GM23338 (cell line): ENCODE measurements at regions not wholly inside any gene's neighbourhood (a gene's known extent, or its start where the extent isn't known, plus 50 kb on each side); places are given as distances from the start of the nearest gene placed in this dataset.

Experiments used
- ATAC-seq: fragments of 200-7000 bp; cut with Tn5 transposase; 3 replicates; pipeline ENCODE4 v1.9.1; 2020
- DNase-seq: peaks from one replicate; pipeline ENCODE4 v3.0.0-alpha.2; 2015; ENCODE audit warnings: low spot score
- H2AFZ ChIP-seq: fragments of 200-600 bp; sonication (generic); 2 replicates; pipeline ENCODE4 v1.8.0; 2016; ENCODE audit warnings: antibody characterized with exemption, mild to moderate bottlenecking, moderate library complexity
- H3F3A ChIP-seq: fragments of 200-600 bp; sonication (generic); replicated peaks from 2 replicates; pipeline ENCODE4 v1.8.0; 2017; ENCODE audit warnings: antibody characterized with exemption, mixed run types, low read depth
- H3K27ac ChIP-seq: fragments of 200-600 bp; sonication (generic); 2 replicates; pipeline ENCODE4 v1.6.1; 2016; ENCODE audit warnings: low read depth
- H3K27me3 ChIP-seq: fragments of 200-600 bp; sonication (generic); 2 replicates; pipeline ENCODE4 v1.8.0; 2016; ENCODE audit warnings: mild to moderate bottlenecking, mixed run types, moderate library complexity; ENCODE audit not compliant: insufficient read depth
- H3K36me3 ChIP-seq: fragments of 200-600 bp; sonication (generic); 2 replicates; pipeline ENCODE4 v1.8.0; 2016; ENCODE audit warnings: mild to moderate bottlenecking; ENCODE audit not compliant: insufficient read depth
- H3K4me1 ChIP-seq: fragments of 200-600 bp; sonication (generic); 2 replicates; pipeline ENCODE4 v1.8.0; 2016; ENCODE audit warnings: mild to moderate bottlenecking, moderate library complexity; ENCODE audit not compliant: insufficient read depth
- H3K4me2 ChIP-seq: fragments of 200-600 bp; sonication (generic); 2 replicates; pipeline ENCODE4 v1.7.1; 2017; ENCODE audit warnings: mixed run types
- H3K4me3 ChIP-seq: fragments of 200-600 bp; sonication (generic); 2 replicates; pipeline ENCODE4 v1.6.1; 2016; ENCODE audit warnings: mixed run types
- H3K79me2 ChIP-seq: fragments of 200-600 bp; sonication (generic); replicated peaks from 2 replicates; pipeline ENCODE4 v1.8.0; 2017; ENCODE audit warnings: mild to moderate bottlenecking; ENCODE audit not compliant: insufficient read depth
- H3K9me2 ChIP-seq: fragments of 200-600 bp; sonication (generic); 2 replicates; pipeline ENCODE4 v1.8.0; 2017; ENCODE audit not compliant: insufficient read depth
- H4K20me1 ChIP-seq: fragments of 200-600 bp; sonication (generic); replicated peaks from 2 replicates; pipeline ENCODE4 v1.8.0; 2017; ENCODE audit warnings: mild to moderate bottlenecking; ENCODE audit not compliant: insufficient read depth
- H3K27ac Mint-ChIP-seq: 2 replicates; pipeline ENCODE4 v1.8.0; 2020; ENCODE audit warnings: inconsistent platforms, mild to moderate bottlenecking, moderate library complexity, mixed read lengths
- H3K27me3 Mint-ChIP-seq: 3 replicates; pipeline ENCODE4 v1.8.0; 2022; ENCODE audit warnings: low read depth, mild to moderate bottlenecking, moderate library complexity, mixed read lengths, inconsistent platforms; ENCODE audit not compliant: insufficient read depth, poor library complexity
- H3K36me3 Mint-ChIP-seq: 3 replicates; pipeline ENCODE4 v1.8.0; 2021; ENCODE audit warnings: low read depth, mild to moderate bottlenecking, inconsistent platforms, moderate library complexity, mixed read lengths
- H3K4me1 Mint-ChIP-seq: 3 replicates; pipeline ENCODE4 v1.8.0; 2020; ENCODE audit warnings: mild to moderate bottlenecking, inconsistent platforms, mixed read lengths
- H3K4me3 Mint-ChIP-seq: 3 replicates; pipeline ENCODE4 v1.8.0; 2021; ENCODE audit warnings: moderate library complexity, mild to moderate bottlenecking, inconsistent platforms, mixed read lengths
- H3K9me3 Mint-ChIP-seq: 3 replicates; pipeline ENCODE4 v1.8.0; 2020; ENCODE audit warnings: moderate library complexity, mild to moderate bottlenecking, inconsistent platforms, mixed read lengths
- CREB1 ChIP-seq: fragments of 250-450 bp; sonication (Bioruptor Pico); IDR thresholded peaks from 2 replicates; pipeline ENCODE4 v1.5.0; 2020; ENCODE audit warnings: low read depth, mild to moderate bottlenecking, moderate library complexity
- ETS1 ChIP-seq: IDR thresholded peaks from 2 replicates; pipeline ENCODE4 v1.6.1; 2016; ENCODE audit warnings: antibody characterized with exemption
- EZH2 ChIP-seq: fragments of 200-600 bp; sonication (generic); IDR thresholded peaks from one replicate; pipeline ENCODE4 v1.8.0; 2017; ENCODE audit warnings: antibody characterized with exemption, mild to moderate bottlenecking, low read depth; ENCODE audit not compliant: unreplicated experiment
- NANOG ChIP-seq: IDR thresholded peaks from 2 replicates; pipeline ENCODE4 v1.6.1; 2016; ENCODE audit warnings: antibody characterized with exemption, borderline replicate concordance
- REST ChIP-seq: IDR thresholded peaks from one replicate; pipeline ENCODE4 v1.6.1; 2018; ENCODE audit warnings: antibody characterized with exemption; ENCODE audit not compliant: unreplicated experiment
- STAT1 ChIP-seq: IDR thresholded peaks from one replicate; pipeline ENCODE4 v1.6.1; 2016; ENCODE audit warnings: antibody characterized with exemption; ENCODE audit not compliant: unreplicated experiment
- ZNF114 ChIP-seq: fragments of 250-450 bp; sonication (Bioruptor Pico); IDR thresholded peaks from 2 replicates; pipeline ENCODE4 v1.5.0; 2020; ENCODE audit warnings: mild to moderate bottlenecking, moderate library complexity
- ZNF462 ChIP-seq: fragments of 250-450 bp; sonication (Bioruptor Pico); IDR thresholded peaks from 2 replicates; pipeline ENCODE4 v1.5.0; 2020; ENCODE audit warnings: mild to moderate bottlenecking, moderate library complexity

DNA sequence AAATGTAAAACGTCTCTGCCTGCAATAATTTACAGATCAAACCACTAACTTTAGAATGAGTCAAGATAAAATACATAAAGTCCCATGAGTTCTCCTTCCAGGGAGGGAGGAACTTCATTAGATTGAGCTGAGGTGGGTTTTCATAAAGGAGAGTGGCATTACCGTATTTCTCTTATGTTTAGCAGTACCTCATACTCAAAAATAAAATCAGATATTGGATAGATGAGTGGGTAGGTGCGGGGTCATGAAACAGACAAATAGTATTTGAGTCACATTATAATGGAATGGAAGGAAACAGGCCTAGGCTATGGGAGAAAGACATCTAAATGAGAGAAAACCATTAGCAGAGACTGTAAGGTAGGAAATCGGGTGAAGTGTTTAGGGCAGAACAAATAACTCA, 166.1 kb upstream of the SMLR1 start (continued):
- TF ChIP-seq STAT1 (no peak), EZH2 (no peak), CREB1 (CRISPR knock-in tag) (no peak)

DNA sequence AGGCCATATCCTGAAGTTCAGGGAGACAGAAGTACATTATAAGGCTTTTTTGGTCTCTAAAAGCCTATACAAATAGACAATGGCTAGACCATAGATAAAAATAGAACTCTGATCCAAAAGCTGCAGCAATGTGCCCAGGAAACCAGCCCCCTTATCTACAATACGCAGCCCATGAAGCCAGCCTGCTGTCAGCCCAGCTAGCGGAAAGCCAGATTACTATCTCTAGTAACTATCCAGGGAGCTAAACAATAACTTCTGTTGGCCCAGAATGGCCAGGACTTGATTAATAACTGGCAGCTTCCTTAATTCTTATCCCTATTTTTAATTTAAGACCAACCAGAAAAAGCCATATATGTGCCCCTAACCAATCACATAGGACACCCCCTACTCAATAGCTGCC, 160.4 kb upstream of the SMLR1 start:
- no peaks in the 10 kb centered on the region for H3K4me1 ChIP-seq
- no peaks in the 10 kb centered on the region for H3K9me3 Mint-ChIP-seq
- 0 out of 3 replicates have a peak, but pooled peaks cover 3% of the 10 kb centered on the region for H3K4me1 Mint-ChIP-seq
- H3K79me2 ChIP-seq, result no peaks in the 10 kb centered on the region
- DNase-seq (no peak), ATAC-seq (no peak)
- H2AFZ ChIP-seq, result no peak overlapping the region
- H3K4me2 ChIP-seq, result no peak overlapping the region
- H3K27me3 ChIP-seq, result no peaks in the 10 kb centered on the region
- H3K36me3 ChIP-seq, result no peaks in the 10 kb centered on the region
- H3K9me2 ChIP-seq, result no peaks in the 10 kb centered on the region
- no peaks in the 10 kb centered on the region for H4K20me1 ChIP-seq
- no peak overlapping the region for H3K27ac ChIP-seq
- no peak for TF ChIP-seq ZNF114 (CRISPR knock-in tag)
- no peak for TF ChIP-seq CREB1 (CRISPR knock-in tag)
- no peak for TF ChIP-seq STAT1
- TF ChIP-seq EZH2, result no peak
- TF ChIP-seq REST, result no peak
- no peak for TF ChIP-seq ZNF462 (CRISPR knock-in tag)
- no peak for TF ChIP-seq ETS1
- no peak for TF ChIP-seq NANOG
- no peaks in the 10 kb centered on the region for H3K36me3 Mint-ChIP-seq
- H3K27me3 Mint-ChIP-seq, result peaks cover 3% of the 10 kb centered on the region
- H3K27ac Mint-ChIP-seq, result no peak overlapping the region
- H3F3A ChIP-seq, result no peaks in the 10 kb centered on the region
- H3K4me3 ChIP-seq, result no peak overlapping the region
- no peak overlapping the region for H3K4me3 Mint-ChIP-seq
